IMR-90 (cell line): ENCODE measurements at regions not wholly inside any gene's neighbourhood (a gene's known extent, or its start where the extent isn't known, plus 50 kb on each side); places are given as distances from the start of the nearest gene placed in this dataset.

ENCODE experiments used
- ATAC-seq: fragments of 200-7000 bp; cut with Tn5 transposase; 2 replicates; pipeline ENCODE4 v1.9.1; 2020; ENCODE audit warnings: low read depth, mild to moderate bottlenecking, moderate library complexity
- BruUV-seq: library from RNA; stranded (reverse); fragments of 400-500 nt; replicated peaks from 2 replicates; lab custom pipeline; 2021; lab: Mats Ljungman, UMichigan
- CTCF ChIA-PET: fragments of 300-600 bp; formaldehyde crosslinking; extraction: SDS; loops from one replicate; lab custom pipeline; 2021; ENCODE audit warnings: antibody characterized with exemption; lab: Yijun Ruan, JAX
- POLR2A ChIA-PET: fragments of 300-600 bp; sonication (Branson Sonifier 250); formaldehyde crosslinking; loops from one replicate; lab custom pipeline; 2022; ENCODE audit warnings: antibody characterized with exemption; ENCODE audit not compliant: unreplicated experiment; lab: Charles Lee
- DNase-seq: peaks from one replicate; pipeline ENCODE4 v3.0.0; 2013
- H2AFZ ChIP-seq: replicated peaks from 2 replicates; pipeline ENCODE3; 2013; ENCODE audit warnings: low read length, mild to moderate bottlenecking; ENCODE audit not compliant: poor library complexity
- H2AK5ac ChIP-seq: 2 replicates; pipeline ENCODE4 v1.6.1; 2013; ENCODE audit warnings: low read depth, low read length, inconsistent platforms
- H2AK9ac ChIP-seq: replicated peaks from 2 replicates; pipeline ENCODE3; 2013; ENCODE audit warnings: mild to moderate bottlenecking, low read depth, low read length, moderate library complexity; ENCODE audit not compliant: poor library complexity
- H2BK120ac ChIP-seq: 2 replicates; pipeline ENCODE4 v1.6.1; 2013; ENCODE audit warnings: low read depth, low read length, inconsistent platforms
- H2BK15ac ChIP-seq: 3 replicates; pipeline ENCODE4 v1.6.1; 2013; ENCODE audit warnings: low read depth, low read length, inconsistent platforms
- H2BK20ac ChIP-seq: 2 replicates; pipeline ENCODE4 v1.6.1; 2013; ENCODE audit warnings: low read depth, mild to moderate bottlenecking, inconsistent platforms, low read length, moderate library complexity
- H2BK5ac ChIP-seq: 2 replicates; pipeline ENCODE4 v1.6.1; 2013; ENCODE audit warnings: mild to moderate bottlenecking, low read depth, low read length, inconsistent platforms; ENCODE audit not compliant: poor library complexity, severe bottlenecking
- H3K14ac ChIP-seq: replicated peaks from 2 replicates; pipeline ENCODE4 v1.6.1; 2013; ENCODE audit warnings: low read depth, low read length, inconsistent platforms
- H3K18ac ChIP-seq: 2 replicates; pipeline ENCODE4 v1.6.1; 2013; ENCODE audit warnings: low read depth, low read length, control low read depth
- H3K23ac ChIP-seq: 2 replicates; pipeline ENCODE4 v1.6.1; 2013; ENCODE audit warnings: low read depth, low read length, inconsistent platforms
- H3K27ac ChIP-seq: 2 replicates; pipeline ENCODE4 v1.5.1; 2013; ENCODE audit warnings: mild to moderate bottlenecking, control low read depth, low read length; ENCODE audit not compliant: insufficient read depth
- H3K27me3 ChIP-seq: 2 replicates; pipeline ENCODE4 v1.6.1; 2013; ENCODE audit warnings: low read length; ENCODE audit not compliant: control insufficient read depth, insufficient read depth
- H3K36me3 ChIP-seq: 2 replicates; pipeline ENCODE4 v1.6.1; 2013; ENCODE audit warnings: low read length, mixed read lengths; ENCODE audit not compliant: control insufficient read depth, insufficient read depth
- H3K4ac ChIP-seq: 2 replicates; pipeline ENCODE4 v1.6.1; 2013; ENCODE audit warnings: low read depth, low read length, inconsistent platforms
- H3K4me1 ChIP-seq: 2 replicates; pipeline ENCODE4 v1.6.1; 2013; ENCODE audit warnings: low read length, mixed read lengths; ENCODE audit not compliant: control insufficient read depth, insufficient read depth
- H3K4me2 ChIP-seq: 2 replicates; pipeline ENCODE4 v1.6.1; 2013; ENCODE audit warnings: low read depth, mild to moderate bottlenecking, control low read depth, low read length, moderate library complexity
- H3K4me3 ChIP-seq: 2 replicates; pipeline ENCODE4 v1.5.1; 2013; ENCODE audit warnings: low read depth, mild to moderate bottlenecking, control low read depth, low read length, moderate library complexity; ENCODE audit not compliant: insufficient read depth
- H3K56ac ChIP-seq: 2 replicates; pipeline ENCODE4 v1.6.1; 2013; ENCODE audit warnings: low read length, inconsistent platforms; ENCODE audit not compliant: insufficient read depth; ENCODE audit errors: extremely low read depth
- H3K79me1 ChIP-seq, 2 experiments: 2 replicates each; pipeline ENCODE4 v1.6.1; 2013; ENCODE audit warnings: low read length in 2 of 2, inconsistent platforms in 1 of 2, low read depth in 1 of 2
- H3K9ac ChIP-seq: 2 replicates; pipeline ENCODE4 v1.6.1; 2013; ENCODE audit warnings: low read depth, low read length, control low read depth
- H3K9me1 ChIP-seq: 2 replicates; pipeline ENCODE4 v1.6.1; 2013; ENCODE audit warnings: low read length, inconsistent platforms; ENCODE audit not compliant: insufficient read depth
- H3K9me3 ChIP-seq: 2 replicates; pipeline ENCODE4 v1.6.1; 2013; ENCODE audit warnings: low read length; ENCODE audit not compliant: control insufficient read depth, insufficient read depth
- H4K20me1 ChIP-seq: 2 replicates; pipeline ENCODE4 v1.6.1; 2013; ENCODE audit warnings: low read length, inconsistent platforms; ENCODE audit not compliant: insufficient read depth
- H4K5ac ChIP-seq: 2 replicates; pipeline ENCODE4 v1.6.1; 2013; ENCODE audit warnings: mild to moderate bottlenecking, low read depth, low read length, control low read depth
- H4K8ac ChIP-seq, 2 experiments: 2 replicates each; pipeline ENCODE4 v1.6.1; 2013; ENCODE audit warnings: low read depth in 2 of 2, low read length in 2 of 2, control low read depth in 1 of 2, inconsistent platforms in 1 of 2
- H4K91ac ChIP-seq: 2 replicates; pipeline ENCODE4 v1.6.1; 2013; ENCODE audit warnings: low read depth, low read length, inconsistent platforms; ENCODE audit not compliant: insufficient read depth
- BHLHE40 ChIP-seq: fragments of 150-350 bp; IDR thresholded peaks from 2 replicates; pipeline ENCODE4 v1.6.1; 2016; ENCODE audit warnings: mild to moderate bottlenecking, low read depth, low read length
- CEBPB ChIP-seq: IDR thresholded peaks from 2 replicates; pipeline ENCODE4 v1.6.1; 2012; ENCODE audit warnings: low read depth, low read length, improper control_type of control experiment
- CHD1 ChIP-seq: IDR thresholded peaks from 2 replicates; pipeline ENCODE4 v1.6.1; 2012; ENCODE audit warnings: low read depth, low read length, improper control_type of control experiment
- MAZ ChIP-seq: IDR thresholded peaks from 2 replicates; pipeline ENCODE4 v1.6.1; 2012; ENCODE audit warnings: low read depth, mild to moderate bottlenecking, low read length, improper control_type of control experiment, moderate library complexity, borderline replicate concordance
- NFE2L2 ChIP-seq: fragments of 150-350 bp; IDR thresholded peaks from 2 replicates; pipeline ENCODE4 v1.6.1; 2016; ENCODE audit warnings: low read depth, mild to moderate bottlenecking, low read length
- POLR2A ChIP-seq: IDR thresholded peaks from 2 replicates; pipeline ENCODE4 v1.6.1; 2012; ENCODE audit warnings: mild to moderate bottlenecking, low read depth, low read length
- RCOR1 ChIP-seq: IDR thresholded peaks from 2 replicates; pipeline ENCODE4 v1.6.1; 2012; ENCODE audit warnings: mild to moderate bottlenecking, low read length, improper control_type of control experiment; ENCODE audit not compliant: insufficient replicate concordance
- RFX5 ChIP-seq: IDR thresholded peaks from 2 replicates; pipeline ENCODE4 v1.8.0; 2012; ENCODE audit warnings: low read depth, mild to moderate bottlenecking, low read length, moderate library complexity
- WGBS, 2 experiments: methylation state at CpG; one replicate each; pipeline versions ENCODE4 v1.1.5 to v1.1.7; 2013; ENCODE audit warnings: missing lambda C conversion rate in 2 of 2; ENCODE audit not compliant: insufficient read length in 1 of 2; ENCODE audit errors: extremely low coverage in 2 of 2; 5-methylcytosine and 5-hydroxymethylcytosine counted together
- dilution Hi-C: fragments of 300-500 bp; cut with HindIII; formaldehyde crosslinking; loops from one replicate; pipeline ENCODE4 v1.14.3; 2018; ENCODE audit warnings: low sequenced_read_pairs; ENCODE audit not compliant: unreplicated experiment
- in situ Hi-C: fragments of 300-500 bp; cut with MboI; formaldehyde crosslinking; loops from 3 replicates; pipeline ENCODE4 v1.14.3; 2019; ENCODE audit warnings: low sequenced_read_pairs, inconsistent platforms, mixed read lengths
- intact Hi-C: fragments of 100-400 bp; cut with micrococcal nuclease; formaldehyde crosslinking; loops from 2 replicates; pipeline ENCODE4 v1.10.0; 2022
- TF ChIP-seq, protein P1 (sequence below): fragments of 150-350 bp; IDR thresholded peaks from 2 replicates; pipeline ENCODE4 v1.6.1; 2017; ENCODE audit warnings: mild to moderate bottlenecking, antibody characterized with exemption, low read length, low read depth
- TF ChIP-seq, protein P2 (sequence below): fragments of 150-350 bp; IDR thresholded peaks from 2 replicates; pipeline ENCODE4 v1.6.1; 2016; ENCODE audit warnings: low read depth, mild to moderate bottlenecking, low read length, moderate library complexity, borderline replicate concordance
- TF ChIP-seq, protein P3 (sequence below): conservative IDR thresholded peaks from 2 replicates; pipeline ENCODE4 v1.5.1; 2012; ENCODE audit warnings: mild to moderate bottlenecking, low read depth, low read length, improper control_type of control experiment

DNA sequence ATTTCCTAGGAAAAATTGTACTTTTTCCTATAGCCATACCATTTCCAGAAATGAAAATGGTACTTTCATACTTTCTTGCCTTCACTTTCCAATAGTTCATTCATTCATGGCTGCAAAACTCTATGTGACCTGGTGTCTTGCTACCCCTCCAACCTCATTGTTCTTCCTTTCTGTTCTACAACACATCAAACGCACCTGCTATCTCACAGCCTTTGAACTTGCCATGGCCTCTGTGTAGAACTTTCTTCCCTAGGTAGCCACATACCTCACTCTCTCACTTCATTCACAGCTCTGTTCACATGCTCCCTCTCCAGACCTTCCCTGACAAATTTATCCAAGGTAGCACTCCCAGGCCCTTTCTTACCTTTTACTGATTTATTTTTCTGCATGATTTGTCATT is 149.2 kb downstream of the DUSP6 start:
- Histone ChIP-seq H3K9me1 (no peaks in the 10 kb centered on the region), H3K79me1 (no peaks in the 10 kb centered on the region), H3K27me3 (no peaks in the 10 kb centered on the region), H4K91ac (no peak overlapping the region), H2AK9ac (no peak overlapping the region), H2BK120ac (no peak overlapping the region), H3K14ac (no peak overlapping the region), H4K20me1 (no peaks in the 10 kb centered on the region), H3K4me2 (no peak overlapping the region), H2BK20ac (no peak overlapping the region), H3K4me1 (no peaks in the 10 kb centered on the region), H2AFZ (no peak overlapping the region), H3K36me3 (no peaks in the 10 kb centered on the region), H3K9ac (no peak overlapping the region), H3K4me3 (no peak overlapping the region), H3K9me3 (no peaks in the 10 kb centered on the region), H4K5ac (no peak overlapping the region), H2BK15ac (no peak overlapping the region), H4K8ac (no peak overlapping the region), H3K18ac (no peak overlapping the region), H3K56ac (no peak overlapping the region), H3K4ac (no peak overlapping the region), H2AK5ac (no peak overlapping the region), H3K27ac (no peak overlapping the region), H2BK5ac (no peak overlapping the region), H3K23ac (no peak overlapping the region)
- DNase-seq (no peak), ATAC-seq (no peak)
- POLR2A ChIA-PET, result no interaction called here
- no TSS peak for BruUV-seq
- WGBS, 2 experiments, result 78% methylated on average over 1 of the region's 1 CpG; no CpG with 5 or more reads in 1 of the 2 experiments
- in situ Hi-C loops (no loop called here), intact Hi-C loops (no loop called here), dilution Hi-C loops (no loop called here)
- TF ChIP-seq CHD1 (no peak), MAZ (no peak), RCOR1 (no peak), BHLHE40 (no peak), RFX5 (no peak), CEBPB (no peak), NFE2L2 (no peak), POLR2A (no peak)
- TF ChIP-seq, protein P1, sequence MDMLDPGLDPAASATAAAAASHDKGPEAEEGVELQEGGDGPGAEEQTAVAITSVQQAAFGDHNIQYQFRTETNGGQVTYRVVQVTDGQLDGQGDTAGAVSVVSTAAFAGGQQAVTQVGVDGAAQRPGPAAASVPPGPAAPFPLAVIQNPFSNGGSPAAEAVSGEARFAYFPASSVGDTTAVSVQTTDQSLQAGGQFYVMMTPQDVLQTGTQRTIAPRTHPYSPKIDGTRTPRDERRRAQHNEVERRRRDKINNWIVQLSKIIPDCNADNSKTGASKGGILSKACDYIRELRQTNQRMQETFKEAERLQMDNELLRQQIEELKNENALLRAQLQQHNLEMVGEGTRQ, result no peak
- TF ChIP-seq, protein P2, sequence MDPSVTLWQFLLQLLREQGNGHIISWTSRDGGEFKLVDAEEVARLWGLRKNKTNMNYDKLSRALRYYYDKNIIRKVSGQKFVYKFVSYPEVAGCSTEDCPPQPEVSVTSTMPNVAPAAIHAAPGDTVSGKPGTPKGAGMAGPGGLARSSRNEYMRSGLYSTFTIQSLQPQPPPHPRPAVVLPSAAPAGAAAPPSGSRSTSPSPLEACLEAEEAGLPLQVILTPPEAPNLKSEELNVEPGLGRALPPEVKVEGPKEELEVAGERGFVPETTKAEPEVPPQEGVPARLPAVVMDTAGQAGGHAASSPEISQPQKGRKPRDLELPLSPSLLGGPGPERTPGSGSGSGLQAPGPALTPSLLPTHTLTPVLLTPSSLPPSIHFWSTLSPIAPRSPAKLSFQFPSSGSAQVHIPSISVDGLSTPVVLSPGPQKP, result no peak
- TF ChIP-seq, protein P3, sequence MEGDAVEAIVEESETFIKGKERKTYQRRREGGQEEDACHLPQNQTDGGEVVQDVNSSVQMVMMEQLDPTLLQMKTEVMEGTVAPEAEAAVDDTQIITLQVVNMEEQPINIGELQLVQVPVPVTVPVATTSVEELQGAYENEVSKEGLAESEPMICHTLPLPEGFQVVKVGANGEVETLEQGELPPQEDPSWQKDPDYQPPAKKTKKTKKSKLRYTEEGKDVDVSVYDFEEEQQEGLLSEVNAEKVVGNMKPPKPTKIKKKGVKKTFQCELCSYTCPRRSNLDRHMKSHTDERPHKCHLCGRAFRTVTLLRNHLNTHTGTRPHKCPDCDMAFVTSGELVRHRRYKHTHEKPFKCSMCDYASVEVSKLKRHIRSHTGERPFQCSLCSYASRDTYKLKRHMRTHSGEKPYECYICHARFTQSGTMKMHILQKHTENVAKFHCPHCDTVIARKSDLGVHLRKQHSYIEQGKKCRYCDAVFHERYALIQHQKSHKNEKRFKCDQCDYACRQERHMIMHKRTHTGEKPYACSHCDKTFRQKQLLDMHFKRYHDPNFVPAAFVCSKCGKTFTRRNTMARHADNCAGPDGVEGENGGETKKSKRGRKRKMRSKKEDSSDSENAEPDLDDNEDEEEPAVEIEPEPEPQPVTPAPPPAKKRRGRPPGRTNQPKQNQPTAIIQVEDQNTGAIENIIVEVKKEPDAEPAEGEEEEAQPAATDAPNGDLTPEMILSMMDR, result no peak
- CTCF ChIA-PET, result no interaction called here
